Mesenteric fat pad (tissue), 1 donor: ENCODE measurements at regions not wholly inside any gene's neighbourhood (a gene's known extent, or its start where the extent isn't known, plus 50 kb on each side); places are given as distances from the start of the nearest gene placed in this dataset.
"Not testable (repeated sequence)": the region's sequence is repeated elsewhere in the genome, so short reads cannot be mapped to it uniquely, and the experiment has no call there.

ENCODE experiments used
- DNase-seq: peaks from one replicate; pipeline ENCODE4 v3.0.0-alpha.2; 2020; ENCODE audit warnings: low spot score
- donor health status: DM: yes; HTN: yes; CAD: no.

GRCh38 chr3:13228169-13228568, 154.9 kb upstream of the IQSEC1 start:
- DNase-seq: not testable (repeated sequence)

GRCh38 chr3:13227315-13228165, 154.3 kb upstream of the IQSEC1 start:
- DNase-seq: no peak

GRCh38 chr3:13224967-13225366, 151.7 kb upstream of the IQSEC1 start:
- DNase-seq: no peak

GRCh38 chr3:13223574-13224237, 150.5 kb upstream of the IQSEC1 start:
- DNase-seq: no peak

GRCh38 chr3:13222891-13223573, 149.8 kb upstream of the IQSEC1 start:
- no peak for DNase-seq

- DNase-seq: no peak
Measured at GRCh38 chr3:13222131-13222530, 148.9 kb upstream of the IQSEC1 start.

GRCh38 chr3:13221491-13222061, 148.3 kb upstream of the IQSEC1 start:
- DNase-seq: no peak

- DNase-seq: no peak
Measured at GRCh38 chr3:13220991-13221390, 147.8 kb upstream of the IQSEC1 start.

GRCh38 chr3:13219902-13220296, 146.7 kb upstream of the IQSEC1 start:
- no peak for DNase-seq

- DNase-seq: no peak
Measured at GRCh38 chr3:13219077-13219901, 146.1 kb upstream of the IQSEC1 start.

- DNase-seq: no peak
Measured at GRCh38 chr3:13218541-13218908, 145.3 kb upstream of the IQSEC1 start.

- DNase-seq: no peak
Measured at GRCh38 chr3:13217736-13218540, 144.7 kb upstream of the IQSEC1 start.

- DNase-seq: no peak
Measured at GRCh38 chr3:13217253-13217652, 144.0 kb upstream of the IQSEC1 start.

- no peak for DNase-seq
Measured at GRCh38 chr3:13215940-13216546, 142.8 kb upstream of the IQSEC1 start.

- DNase-seq: no peak
Measured at GRCh38 chr3:13214847-13215472, 141.7 kb upstream of the IQSEC1 start.

GRCh38 chr3:13213911-13214846, 140.9 kb upstream of the IQSEC1 start:
- DNase-seq: no peak

- DNase-seq: no peak
Measured at GRCh38 chr3:13213490-13213889, 140.3 kb upstream of the IQSEC1 start.

GRCh38 chr3:13211605-13212210, 138.5 kb upstream of the IQSEC1 start:
- DNase-seq: no peak
